Nephron progenitor cell (in vitro differentiated cells): ENCODE measurements at regions not wholly inside any gene's neighbourhood (a gene's known extent, or its start where the extent isn't known, plus 50 kb on each side); places are given as distances from the start of the nearest gene placed in this dataset.
A peak's percentile ranks its signal among the peaks of the same experiment; 100 is the strongest.

Experiments
- DNase-seq: peaks from one replicate; pipeline ENCODE4 v3.0.0; 2021
- H3K27ac Mint-ChIP-seq: 2 replicates; pipeline ENCODE4 v1.8.0; 2021; ENCODE audit warnings: mild to moderate bottlenecking, moderate library complexity, mixed read lengths
- H3K27me3 Mint-ChIP-seq: 2 replicates; pipeline ENCODE4 v1.8.0; 2021; ENCODE audit warnings: mild to moderate bottlenecking, low read depth, mixed read lengths; ENCODE audit not compliant: poor library complexity
- H3K36me3 Mint-ChIP-seq: 2 replicates; pipeline ENCODE4 v1.8.0; 2021; ENCODE audit warnings: low read depth, mixed read lengths
- H3K4me1 Mint-ChIP-seq: 2 replicates; pipeline ENCODE4 v1.8.0; 2021; ENCODE audit warnings: mixed read lengths
- H3K4me3 Mint-ChIP-seq: 2 replicates; pipeline ENCODE4 v1.8.0; 2021; ENCODE audit warnings: mild to moderate bottlenecking, moderate library complexity, mixed read lengths
- H3K9me3 Mint-ChIP-seq: 2 replicates; pipeline ENCODE4 v1.8.0; 2021; ENCODE audit warnings: mild to moderate bottlenecking, moderate library complexity, mixed read lengths
- TF ChIP-seq, protein P1 (sequence below): fragments of 200-600 bp; sonication (generic); IDR thresholded peaks from 2 replicates; pipeline ENCODE4 v1.5.0; 2021; ENCODE audit warnings: antibody characterized with exemption

DNA sequence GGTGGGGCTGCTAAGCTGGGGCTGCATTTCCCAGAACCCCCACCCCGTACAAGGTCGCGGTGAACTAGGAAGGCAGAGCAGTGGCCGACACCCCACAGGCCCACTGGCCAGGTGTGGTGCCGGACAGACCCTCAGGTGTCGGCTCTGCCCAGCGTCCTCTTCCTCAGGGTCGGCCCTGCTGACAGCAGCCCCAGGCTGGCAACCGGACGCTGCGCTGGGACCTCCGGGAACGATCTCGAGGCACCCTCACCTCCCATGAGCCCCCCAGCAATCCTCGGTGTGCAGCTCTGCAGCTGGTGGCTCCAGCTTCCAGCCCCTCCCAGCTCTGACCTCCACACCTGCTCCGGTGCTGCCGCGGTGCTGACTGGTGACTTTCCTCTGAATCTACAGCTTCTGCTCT lies 142.9 kb upstream of the SPACA7 start:
- Mint-ChIP-seq H3K27me3 (peaks cover 48% of the 10 kb centered on the region), H3K9me3 (peaks cover 8% of the 10 kb centered on the region), H3K36me3 (no peaks in the 10 kb centered on the region), H3K4me3 (no peak overlapping the region), H3K4me1 (peaks cover 23% of the 10 kb centered on the region), H3K27ac (peak overlapping the region; percentile 27)
- TF ChIP-seq, protein P1, sequence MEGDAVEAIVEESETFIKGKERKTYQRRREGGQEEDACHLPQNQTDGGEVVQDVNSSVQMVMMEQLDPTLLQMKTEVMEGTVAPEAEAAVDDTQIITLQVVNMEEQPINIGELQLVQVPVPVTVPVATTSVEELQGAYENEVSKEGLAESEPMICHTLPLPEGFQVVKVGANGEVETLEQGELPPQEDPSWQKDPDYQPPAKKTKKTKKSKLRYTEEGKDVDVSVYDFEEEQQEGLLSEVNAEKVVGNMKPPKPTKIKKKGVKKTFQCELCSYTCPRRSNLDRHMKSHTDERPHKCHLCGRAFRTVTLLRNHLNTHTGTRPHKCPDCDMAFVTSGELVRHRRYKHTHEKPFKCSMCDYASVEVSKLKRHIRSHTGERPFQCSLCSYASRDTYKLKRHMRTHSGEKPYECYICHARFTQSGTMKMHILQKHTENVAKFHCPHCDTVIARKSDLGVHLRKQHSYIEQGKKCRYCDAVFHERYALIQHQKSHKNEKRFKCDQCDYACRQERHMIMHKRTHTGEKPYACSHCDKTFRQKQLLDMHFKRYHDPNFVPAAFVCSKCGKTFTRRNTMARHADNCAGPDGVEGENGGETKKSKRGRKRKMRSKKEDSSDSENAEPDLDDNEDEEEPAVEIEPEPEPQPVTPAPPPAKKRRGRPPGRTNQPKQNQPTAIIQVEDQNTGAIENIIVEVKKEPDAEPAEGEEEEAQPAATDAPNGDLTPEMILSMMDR, result no peak
- DNase-seq, result no peak

DNA sequence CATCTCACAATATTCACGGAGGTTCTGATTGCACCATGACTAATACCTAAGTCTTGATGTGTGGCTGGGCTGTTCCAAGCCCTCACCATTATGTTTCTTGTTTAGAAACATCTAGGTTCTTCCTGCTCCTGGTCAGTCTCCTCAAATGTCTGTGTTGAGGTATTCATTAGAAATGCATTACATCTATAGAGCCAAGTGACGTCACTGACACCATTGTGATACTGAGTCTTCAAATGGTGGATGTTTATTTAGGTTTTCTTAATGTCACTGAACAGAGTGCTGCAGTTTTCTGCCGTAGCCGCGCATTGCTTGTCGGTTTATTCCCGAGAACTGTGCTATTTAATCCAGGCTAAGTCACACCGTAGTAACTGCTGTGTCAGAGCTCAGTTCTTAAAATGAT lies 142.4 kb upstream of the SPACA7 start:
- H3K36me3 Mint-ChIP-seq, result no peaks in the 10 kb centered on the region
- H3K4me1 Mint-ChIP-seq, result peaks cover 23% of the 10 kb centered on the region
- no peak overlapping the region for H3K27ac Mint-ChIP-seq
- peaks cover 48% of the 10 kb centered on the region for H3K27me3 Mint-ChIP-seq
- no peak overlapping the region for H3K4me3 Mint-ChIP-seq
- TF ChIP-seq, protein P1, result no peak
- peaks cover 8% of the 10 kb centered on the region for H3K9me3 Mint-ChIP-seq
- DNase-seq, result no peak

DNA sequence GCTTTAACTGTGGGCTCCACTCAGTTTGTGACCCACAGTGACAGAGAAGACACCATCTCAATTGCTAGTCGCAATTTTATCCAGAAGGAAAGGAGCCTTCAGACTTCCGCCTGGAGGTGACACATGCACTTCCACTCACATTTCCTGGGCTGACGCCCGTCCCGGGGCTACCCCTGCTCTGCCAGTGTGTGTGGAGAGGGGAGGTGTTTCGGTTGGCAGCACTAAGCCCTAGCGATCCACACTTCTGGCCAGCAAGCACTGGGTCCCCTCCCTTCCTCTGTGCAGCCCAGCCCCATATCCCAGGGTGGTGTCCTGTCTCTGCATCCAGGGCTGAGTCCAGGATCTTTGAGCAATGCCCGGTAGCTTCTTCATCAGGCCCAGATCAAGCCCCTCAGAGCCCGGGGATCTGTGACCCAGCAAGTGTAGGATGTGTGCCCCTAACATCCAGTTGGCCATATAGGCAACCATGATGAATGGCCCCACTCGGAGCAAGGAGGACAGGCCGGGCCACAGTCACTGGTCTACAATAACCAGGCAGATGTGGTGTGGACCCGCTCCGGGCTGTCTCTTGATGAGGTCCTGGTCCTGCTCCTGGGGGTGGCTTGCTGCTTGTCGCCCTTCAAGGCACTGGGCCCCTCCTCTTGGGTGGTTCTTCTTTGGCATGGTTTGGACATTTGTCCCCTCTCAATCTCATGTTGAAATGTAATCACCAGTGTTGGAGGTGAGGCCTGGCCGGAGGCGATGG lies 141.9 kb upstream of the SPACA7 start:
- H3K36me3 Mint-ChIP-seq, result no peaks in the 10 kb centered on the region
- H3K27ac Mint-ChIP-seq, result no peak overlapping the region
- H3K4me3 Mint-ChIP-seq, result no peak overlapping the region
- H3K27me3 Mint-ChIP-seq, result peaks cover 47% of the 10 kb centered on the region
- TF ChIP-seq, protein P1, result no peak
- H3K9me3 Mint-ChIP-seq, result peaks cover 9% of the 10 kb centered on the region
- H3K4me1 Mint-ChIP-seq, result peaks cover 23% of the 10 kb centered on the region
- no peak for DNase-seq

DNA sequence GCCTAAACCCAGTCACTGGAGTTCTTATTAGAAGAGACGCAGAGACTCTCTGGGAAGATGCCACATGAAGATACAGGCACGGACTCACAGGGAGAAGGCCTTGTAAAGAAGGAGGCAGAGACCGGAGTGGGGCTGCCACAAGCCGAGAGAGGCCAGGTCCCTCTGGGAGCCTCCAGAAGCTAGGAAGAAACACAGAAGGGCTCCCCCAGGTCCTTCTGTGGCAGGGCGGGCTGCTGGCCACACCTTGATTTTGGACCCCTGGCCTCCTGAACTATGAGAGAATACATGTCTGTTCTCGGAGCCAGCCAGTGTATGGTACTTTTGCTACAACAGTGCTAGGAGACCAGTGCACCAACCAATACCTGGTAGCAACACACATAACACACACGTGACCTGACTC lies 140.1 kb upstream of the SPACA7 start:
- H3K27me3 Mint-ChIP-seq, result peaks cover 38% of the 10 kb centered on the region
- H3K36me3 Mint-ChIP-seq, result no peaks in the 10 kb centered on the region
- peaks cover 11% of the 10 kb centered on the region for H3K4me1 Mint-ChIP-seq
- no peak for DNase-seq
- no peak overlapping the region for H3K4me3 Mint-ChIP-seq
- H3K27ac Mint-ChIP-seq, result no peak overlapping the region
- H3K9me3 Mint-ChIP-seq, result peaks cover 13% of the 10 kb centered on the region
- TF ChIP-seq, protein P1, result no peak

DNA sequence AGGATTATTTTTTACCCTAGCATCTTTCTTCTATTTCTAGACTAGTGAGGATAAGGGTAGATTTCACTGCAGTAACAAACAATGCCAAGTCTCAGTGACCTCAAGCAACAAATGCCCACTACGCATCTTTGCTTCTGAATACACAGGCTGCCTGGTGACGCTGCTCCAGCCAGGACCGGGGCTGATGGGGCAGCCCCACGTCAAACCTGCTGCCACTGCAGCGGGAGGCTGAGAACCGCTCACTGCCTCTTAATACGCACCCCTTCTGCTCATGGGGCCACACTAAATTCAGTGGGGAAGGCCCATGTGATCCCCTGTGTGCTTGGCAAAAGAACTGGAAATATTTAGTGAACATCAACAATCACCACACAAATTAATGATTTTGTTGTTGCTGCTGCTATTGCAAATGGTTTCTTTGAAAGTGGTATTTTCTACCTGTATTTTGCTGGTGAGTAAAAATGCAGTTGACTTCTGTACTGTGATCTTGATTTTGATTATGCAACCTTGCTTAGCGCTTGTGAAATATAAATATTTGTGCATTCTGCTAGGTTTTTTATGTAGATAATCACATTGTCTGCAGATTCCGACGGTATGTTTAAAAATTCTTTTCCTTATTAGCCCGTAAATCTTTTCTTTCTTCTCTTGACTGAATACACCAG lies 139.5 kb upstream of the SPACA7 start:
- DNase-seq, result no peak
- H3K36me3 Mint-ChIP-seq, result no peaks in the 10 kb centered on the region
- H3K9me3 Mint-ChIP-seq, result peaks cover 13% of the 10 kb centered on the region
- H3K27me3 Mint-ChIP-seq, result peaks cover 41% of the 10 kb centered on the region
- peaks cover 16% of the 10 kb centered on the region for H3K4me1 Mint-ChIP-seq
- no peak overlapping the region for H3K27ac Mint-ChIP-seq
- TF ChIP-seq, protein P1, result no peak
- no peak overlapping the region for H3K4me3 Mint-ChIP-seq
